Effector memory CD8-positive, alpha-beta T cell (primary cell): ENCODE measurements at regions not wholly inside any gene's neighbourhood (a gene's known extent, or its start where the extent isn't known, plus 50 kb on each side); places are given as distances from the start of the nearest gene placed in this dataset.
"Not testable (repeated sequence)": the region's sequence is repeated elsewhere in the genome, so short reads cannot be mapped to it uniquely, and the experiment has no call there.

Experiments used
- ATAC-seq: fragments of 150-1000 bp; cut with Tn5 transposase; replicated peaks from 2 replicates; pipeline ENCODE4 v1.10.0; 2021; ENCODE audit warnings: mild to moderate bottlenecking, moderate library complexity
- DNase-seq, 3 experiments: peaks; one replicate each; pipeline ENCODE4 v3.0.0; 2021
- H3K27ac Mint-ChIP-seq, 2 donors: one replicate each; pipeline ENCODE4 v1.8.0; 2022; ENCODE audit warnings: mild to moderate bottlenecking in 2 of 2, mixed read lengths in 2 of 2, moderate library complexity in 2 of 2
- H3K27me3 Mint-ChIP-seq, 2 donors: one replicate each; pipeline ENCODE4 v1.8.0; 2022; ENCODE audit warnings: mixed read lengths in 2 of 2
- H3K36me3 Mint-ChIP-seq: one replicate; pipeline ENCODE4 v1.8.0; 2022; ENCODE audit warnings: mild to moderate bottlenecking, moderate library complexity, mixed read lengths; ENCODE audit not compliant: insufficient read depth
- H3K4me1 Mint-ChIP-seq, 2 donors: one replicate each; pipeline ENCODE4 v1.8.0; 2022; ENCODE audit warnings: low read depth in 2 of 2, mixed read lengths in 2 of 2
- H3K4me3 Mint-ChIP-seq, 2 donors: one replicate each; pipeline ENCODE4 v1.8.0; 2022; ENCODE audit warnings: mild to moderate bottlenecking in 2 of 2, mixed read lengths in 2 of 2, moderate library complexity in 2 of 2
- H3K9me3 Mint-ChIP-seq, 2 donors: one replicate each; pipeline ENCODE4 v1.8.0; 2022; ENCODE audit warnings: mixed read lengths in 2 of 2

GRCh38 chr1:761791-762190, 75.3 kb upstream of the OR4F16 start:
- not testable (repeated sequence) for ATAC-seq, H3K4me1 Mint-ChIP-seq, DNase-seq, H3K27me3 Mint-ChIP-seq, H3K9me3 Mint-ChIP-seq, H3K4me3 Mint-ChIP-seq, H3K27ac Mint-ChIP-seq, H3K36me3 Mint-ChIP-seq

GRCh38 chr1:771449-771848, 85.0 kb upstream of the OR4F16 start:
- not testable (repeated sequence) for H3K4me1 Mint-ChIP-seq, H3K4me3 Mint-ChIP-seq, H3K36me3 Mint-ChIP-seq, H3K9me3 Mint-ChIP-seq, H3K27ac Mint-ChIP-seq, DNase-seq, ATAC-seq, H3K27me3 Mint-ChIP-seq

GRCh38 chr1:777480-778180, 91.2 kb upstream of the OR4F16 start:
- not testable (repeated sequence) for DNase-seq
- peak overlapping the region; percentile 88 to 89 for H3K4me3 Mint-ChIP-seq

GRCh38 chr1:778451-779278, 92.2 kb upstream of the OR4F16 start:
- Mint-ChIP-seq H3K36me3 (peaks cover 13% of the 10 kb centered on the region), H3K27ac (peak overlapping the region; percentile 100), H3K4me3 (peak overlapping the region; percentile 88 to 89)
- peak; percentile 98 to 99 (median 99) for DNase-seq
- H3K27me3 Mint-ChIP-seq, H3K4me1 Mint-ChIP-seq, H3K9me3 Mint-ChIP-seq: not testable (repeated sequence)
- ATAC-seq: peak; percentile 97

More at GRCh38 chr1:777480-778180, 91.2 kb upstream of the OR4F16 start:
- H3K36me3 Mint-ChIP-seq: peaks cover 13% of the 10 kb centered on the region
- H3K27ac Mint-ChIP-seq: peak overlapping the region in 1 of 2 donors; percentile 100
- H3K9me3 Mint-ChIP-seq, H3K27me3 Mint-ChIP-seq, ATAC-seq, H3K4me1 Mint-ChIP-seq: not testable (repeated sequence)

- not testable (repeated sequence) for H3K4me1 Mint-ChIP-seq, H3K27me3 Mint-ChIP-seq, H3K9me3 Mint-ChIP-seq, DNase-seq, ATAC-seq
- H3K4me3 Mint-ChIP-seq: peak overlapping the region; percentile 88 to 89
- peak overlapping the region in 1 of 2 donors; percentile 100 for H3K27ac Mint-ChIP-seq
- H3K36me3 Mint-ChIP-seq: peaks cover 13% of the 10 kb centered on the region
These were observed 93.2 kb upstream of the OR4F16 start for GRCh38 chr1:779621-780020.

GRCh38 chr1:788835-789234, 102.4 kb upstream of the OR4F16 start:
- Mint-ChIP-seq H3K4me3 (no peak overlapping the region), H3K4me1 (no peaks in the 10 kb centered on the region), H3K27ac (no peak overlapping the region), H3K27me3 (no peaks in the 10 kb centered on the region), H3K36me3 (no peaks in the 10 kb centered on the region), H3K9me3 (no peaks in the 10 kb centered on the region)
- no peak for DNase-seq
- no peak for ATAC-seq

GRCh38 chr1:789606-790005, 103.2 kb upstream of the OR4F16 start:
- not testable (repeated sequence) for H3K36me3 Mint-ChIP-seq, H3K27ac Mint-ChIP-seq, DNase-seq, H3K27me3 Mint-ChIP-seq, H3K4me1 Mint-ChIP-seq, H3K9me3 Mint-ChIP-seq, ATAC-seq, H3K4me3 Mint-ChIP-seq

- not testable (repeated sequence) for H3K36me3 Mint-ChIP-seq, DNase-seq, H3K27me3 Mint-ChIP-seq, H3K9me3 Mint-ChIP-seq, H3K4me1 Mint-ChIP-seq, H3K4me3 Mint-ChIP-seq, H3K27ac Mint-ChIP-seq, ATAC-seq
These were observed 104.0 kb upstream of the OR4F16 start for GRCh38 chr1:790388-790930.

- not testable (repeated sequence) for H3K27ac Mint-ChIP-seq, H3K4me3 Mint-ChIP-seq, H3K27me3 Mint-ChIP-seq, H3K9me3 Mint-ChIP-seq, H3K36me3 Mint-ChIP-seq, DNase-seq, ATAC-seq, H3K4me1 Mint-ChIP-seq
These were observed 107.9 kb upstream of the OR4F16 start for GRCh38 chr1:794310-794709.

GRCh38 chr1:794918-795584, 108.6 kb upstream of the OR4F16 start:
- ATAC-seq, H3K27me3 Mint-ChIP-seq, H3K27ac Mint-ChIP-seq, H3K4me3 Mint-ChIP-seq, H3K36me3 Mint-ChIP-seq, DNase-seq, H3K4me1 Mint-ChIP-seq, H3K9me3 Mint-ChIP-seq: not testable (repeated sequence)

GRCh38 chr1:797649-798048, 111.2 kb upstream of the OR4F16 start:
- H3K4me1 Mint-ChIP-seq, H3K27ac Mint-ChIP-seq, DNase-seq, ATAC-seq, H3K9me3 Mint-ChIP-seq, H3K27me3 Mint-ChIP-seq, H3K36me3 Mint-ChIP-seq, H3K4me3 Mint-ChIP-seq: not testable (repeated sequence)

GRCh38 chr1:800397-800796, 113.9 kb upstream of the OR4F16 start:
- not testable (repeated sequence) for ATAC-seq, H3K27me3 Mint-ChIP-seq, H3K4me1 Mint-ChIP-seq, H3K36me3 Mint-ChIP-seq, H3K9me3 Mint-ChIP-seq, H3K4me3 Mint-ChIP-seq, H3K27ac Mint-ChIP-seq, DNase-seq

- not testable (repeated sequence) for H3K9me3 Mint-ChIP-seq, DNase-seq, H3K27me3 Mint-ChIP-seq, H3K4me1 Mint-ChIP-seq, H3K27ac Mint-ChIP-seq, H3K36me3 Mint-ChIP-seq, ATAC-seq, H3K4me3 Mint-ChIP-seq
These were observed 118.1 kb upstream of the OR4F16 start for GRCh38 chr1:804378-805115.
